GM21528 (cell line): ENCODE measurements at regions not wholly inside any gene's neighbourhood (a gene's known extent, or its start where the extent isn't known, plus 50 kb on each side); places are given as distances from the start of the nearest gene placed in this dataset.
A peak's percentile ranks its signal among the peaks of the same experiment; 100 is the strongest.

Source experiments
- ATAC-seq: cut with Tn5 transposase; IDR thresholded peaks from one replicate; pipeline ENCODE4 v1.9.1; 2021; ENCODE audit warnings: mild to moderate bottlenecking, moderate library complexity; ENCODE audit not compliant: unreplicated experiment, low FRiP score

- ATAC-seq = peak; percentile 30
Measured at GRCh38 chr5:68405784-68406743, 190.5 kb downstream of the PIK3R1 start.

DNA sequence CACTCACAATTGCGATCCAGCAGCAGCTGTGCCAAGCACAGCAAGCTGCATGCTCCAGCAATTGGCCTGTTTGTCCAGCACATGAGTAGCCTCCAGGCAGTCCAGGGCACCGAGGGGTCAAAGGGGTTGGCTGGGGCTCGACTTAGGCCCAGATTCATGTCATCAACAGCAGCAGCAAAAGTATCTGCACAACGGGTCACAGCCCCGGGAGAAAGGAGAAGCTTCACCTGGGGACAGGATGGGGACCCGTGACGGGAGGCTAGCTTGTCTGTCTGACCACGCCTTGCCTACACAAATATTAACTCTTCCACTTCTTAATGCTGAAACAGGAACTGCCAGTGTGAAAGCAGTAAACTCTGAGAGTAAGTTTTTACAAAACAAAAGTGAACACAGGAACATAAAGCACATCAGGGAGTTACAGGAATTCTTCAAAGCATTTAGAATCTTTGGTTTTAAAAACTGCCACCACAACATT lies 191.2 kb downstream of the PIK3R1 start:
- peak; percentile 90 for ATAC-seq

- no peak for ATAC-seq
Measured at GRCh38 chr5:68407311-68408239, 192.0 kb downstream of the PIK3R1 start.

- ATAC-seq = no peak
Measured at GRCh38 chr5:68408345-68408871, 192.9 kb downstream of the PIK3R1 start.

GRCh38 chr5:68409259-68409658 lies 193.7 kb downstream of the PIK3R1 start:
- ATAC-seq = no peak

DNA sequence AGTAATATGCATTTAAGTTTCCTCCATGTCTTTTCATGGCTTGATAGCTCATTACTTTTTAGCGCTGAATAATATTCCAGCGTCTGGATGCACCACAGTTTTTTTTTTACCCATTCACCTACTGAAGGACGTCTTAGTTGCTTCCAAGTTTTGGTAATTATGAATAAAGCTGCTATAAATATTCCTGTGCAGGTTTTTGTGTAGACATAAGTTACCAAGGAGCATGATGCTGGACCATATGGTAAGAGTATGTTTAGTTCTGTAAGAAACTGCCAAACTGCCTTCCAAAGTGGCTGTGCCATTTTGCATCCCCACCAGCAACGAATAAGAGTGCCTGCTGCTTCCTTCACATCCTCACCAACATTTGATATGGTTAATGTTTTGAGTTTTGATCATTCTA lies 195.6 kb downstream of the PIK3R1 start:
- no peak for ATAC-seq

DNA sequence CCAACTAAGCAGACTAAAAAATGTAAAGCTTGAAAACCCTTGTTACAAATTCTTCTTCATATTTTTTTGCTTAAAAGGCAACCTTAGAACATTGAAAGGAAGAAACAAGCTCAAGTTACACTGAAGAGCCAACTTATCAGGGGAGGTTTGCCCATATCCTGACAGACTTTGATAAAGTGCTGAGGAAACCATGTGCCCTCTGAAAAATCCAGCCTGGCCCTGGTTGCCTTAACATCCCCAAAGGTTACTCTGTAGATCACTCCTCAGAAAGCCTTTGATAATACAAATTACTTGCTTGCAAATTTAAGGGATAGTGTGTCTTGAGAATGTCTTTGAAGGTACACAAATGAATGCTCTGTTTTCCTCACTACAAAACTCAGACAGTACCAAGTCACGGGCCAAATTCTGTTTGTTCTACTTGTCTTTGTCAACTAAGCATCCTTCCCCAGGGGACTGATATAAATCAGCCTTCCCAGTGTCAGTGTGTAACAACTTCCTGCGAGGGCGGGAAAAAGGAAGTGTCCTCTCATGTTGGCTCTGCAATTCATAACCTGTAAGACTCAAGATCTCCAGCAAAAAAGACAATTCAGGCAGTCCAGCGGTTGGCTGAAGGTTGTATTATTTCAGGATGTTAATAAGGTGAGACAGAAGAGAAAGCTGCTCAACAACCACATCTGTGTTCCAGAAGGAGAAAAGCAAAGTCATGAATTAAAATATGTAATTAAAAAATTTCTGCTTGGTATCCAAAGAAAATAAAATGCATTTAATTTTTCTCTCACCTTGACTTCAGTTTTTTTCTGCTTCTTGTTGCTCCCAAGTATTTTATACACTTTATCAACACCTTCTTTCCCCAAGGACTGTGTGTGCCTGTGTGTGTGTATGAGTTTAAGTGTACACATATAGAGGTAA lies 199.9 kb downstream of the PIK3R1 start:
- ATAC-seq = no peak

DNA sequence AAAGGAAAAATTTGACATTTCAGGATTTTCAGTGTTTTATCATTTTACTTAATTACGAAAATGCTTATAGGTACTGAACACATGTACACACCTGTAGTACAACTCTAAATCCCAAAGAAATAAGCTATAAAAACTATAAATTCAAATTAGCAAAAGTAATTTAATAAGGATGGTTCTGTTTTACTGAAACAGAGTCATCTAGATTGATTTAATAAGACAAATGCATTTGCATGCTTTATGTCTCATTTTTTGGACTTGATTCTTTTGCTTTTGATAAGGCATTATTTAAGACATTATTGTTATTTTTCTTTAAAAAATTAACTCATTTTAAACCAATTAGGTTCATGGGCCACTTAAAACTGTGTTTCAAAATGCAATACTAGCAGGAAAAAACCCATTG lies 201.2 kb downstream of the PIK3R1 start:
- no peak for ATAC-seq

DNA sequence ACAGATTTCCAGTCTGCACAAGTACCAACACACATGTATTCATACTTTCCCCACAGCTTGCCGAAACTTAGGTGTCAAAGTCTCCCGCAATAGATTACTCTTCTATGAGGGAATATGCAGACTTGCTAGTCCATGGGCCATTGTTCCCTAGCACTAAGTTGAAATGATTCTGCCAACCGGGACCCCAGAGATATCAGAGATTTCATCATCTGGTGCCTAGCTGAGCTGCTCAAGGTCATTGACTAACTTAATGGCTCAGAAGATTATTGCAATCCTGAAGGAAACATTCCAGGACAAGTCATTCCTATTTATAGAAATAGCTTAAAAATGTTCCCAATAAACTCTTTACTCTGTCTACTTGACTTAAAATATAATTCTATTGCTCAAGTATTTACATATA lies 202.6 kb downstream of the PIK3R1 start:
- ATAC-seq = no peak

DNA sequence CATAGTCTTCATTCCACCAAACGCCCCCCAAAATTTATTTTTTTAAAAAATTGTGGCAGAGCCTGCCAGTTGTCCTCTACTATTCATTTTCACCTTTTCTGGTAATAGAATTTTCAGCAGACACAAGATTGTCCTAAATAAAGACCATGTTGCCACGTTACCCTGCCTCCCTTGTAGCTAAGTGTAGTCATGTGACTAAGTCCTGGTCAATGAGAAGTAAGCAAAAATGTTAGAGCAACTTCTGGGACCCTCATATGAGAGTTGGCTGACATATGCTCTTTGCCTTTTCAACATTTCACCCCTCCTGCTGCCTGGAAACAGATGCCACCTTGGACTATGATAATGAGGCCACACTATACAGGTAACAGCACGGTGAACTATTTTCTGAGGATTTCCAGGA lies 203.1 kb downstream of the PIK3R1 start:
- ATAC-seq = no peak

DNA sequence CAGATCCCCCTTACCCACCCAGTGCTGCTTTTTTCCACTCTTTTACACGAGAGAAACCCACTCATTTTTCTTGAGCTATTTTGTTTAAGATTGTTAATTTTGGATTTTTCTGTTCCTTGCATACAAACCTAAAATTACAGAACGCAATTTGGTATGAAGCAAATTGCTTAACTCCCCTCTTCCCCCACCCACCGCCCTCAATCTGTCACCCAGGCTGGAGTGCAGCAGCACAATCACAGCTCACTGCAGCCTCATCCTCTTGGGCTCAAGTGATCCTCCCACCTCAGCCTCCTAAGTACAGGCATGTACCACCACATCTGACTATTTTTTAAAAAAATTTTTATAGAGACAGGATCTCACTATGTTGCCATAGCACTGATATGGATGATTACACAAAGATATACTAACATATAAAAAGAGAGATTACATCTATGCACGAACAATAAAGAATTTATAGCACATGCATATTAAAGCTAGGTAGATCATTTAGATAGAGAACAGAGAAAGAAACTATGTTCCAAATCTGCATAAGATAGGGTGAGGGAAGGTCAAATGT lies 203.6 kb downstream of the PIK3R1 start:
- no peak for ATAC-seq

DNA sequence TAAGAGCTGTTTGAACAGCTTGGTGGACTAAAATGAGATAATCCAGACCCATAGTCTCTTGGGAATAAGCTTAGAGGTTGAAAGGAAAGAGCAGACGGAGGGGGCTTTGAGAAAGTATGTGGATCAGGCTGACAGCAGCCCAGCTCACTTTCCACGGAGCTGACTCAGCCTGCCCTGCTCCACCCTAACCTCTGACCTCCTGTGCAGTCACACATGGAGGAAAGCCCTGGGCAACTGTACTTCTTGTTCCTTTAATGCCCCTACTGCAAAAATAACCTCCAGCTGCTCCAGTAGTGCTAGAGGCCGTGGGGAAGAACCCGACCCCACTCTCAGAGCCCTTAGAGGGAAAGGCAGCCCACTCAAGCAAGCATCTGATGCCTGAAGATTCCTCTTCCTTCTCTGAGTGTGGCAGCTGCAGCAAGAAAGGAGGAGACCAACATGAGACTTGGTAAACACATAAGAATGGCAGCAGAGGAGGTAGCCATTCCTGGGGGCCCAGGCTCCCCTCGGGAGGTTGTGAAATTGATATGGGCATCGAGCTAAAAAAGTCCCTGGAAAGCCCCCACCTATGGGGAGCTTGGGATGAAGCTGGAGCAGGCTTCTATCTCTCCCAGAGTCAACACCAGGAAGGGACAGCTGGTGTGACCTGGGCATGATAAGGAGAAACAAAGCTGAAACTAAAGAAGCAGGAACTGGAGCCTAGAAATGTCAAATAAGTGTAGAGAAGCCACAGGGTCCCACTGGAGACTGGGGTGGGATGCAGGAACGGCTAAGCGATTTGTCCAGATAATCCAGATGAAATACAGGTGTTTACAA lies 204.3 kb downstream of the PIK3R1 start:
- no peak for ATAC-seq

DNA sequence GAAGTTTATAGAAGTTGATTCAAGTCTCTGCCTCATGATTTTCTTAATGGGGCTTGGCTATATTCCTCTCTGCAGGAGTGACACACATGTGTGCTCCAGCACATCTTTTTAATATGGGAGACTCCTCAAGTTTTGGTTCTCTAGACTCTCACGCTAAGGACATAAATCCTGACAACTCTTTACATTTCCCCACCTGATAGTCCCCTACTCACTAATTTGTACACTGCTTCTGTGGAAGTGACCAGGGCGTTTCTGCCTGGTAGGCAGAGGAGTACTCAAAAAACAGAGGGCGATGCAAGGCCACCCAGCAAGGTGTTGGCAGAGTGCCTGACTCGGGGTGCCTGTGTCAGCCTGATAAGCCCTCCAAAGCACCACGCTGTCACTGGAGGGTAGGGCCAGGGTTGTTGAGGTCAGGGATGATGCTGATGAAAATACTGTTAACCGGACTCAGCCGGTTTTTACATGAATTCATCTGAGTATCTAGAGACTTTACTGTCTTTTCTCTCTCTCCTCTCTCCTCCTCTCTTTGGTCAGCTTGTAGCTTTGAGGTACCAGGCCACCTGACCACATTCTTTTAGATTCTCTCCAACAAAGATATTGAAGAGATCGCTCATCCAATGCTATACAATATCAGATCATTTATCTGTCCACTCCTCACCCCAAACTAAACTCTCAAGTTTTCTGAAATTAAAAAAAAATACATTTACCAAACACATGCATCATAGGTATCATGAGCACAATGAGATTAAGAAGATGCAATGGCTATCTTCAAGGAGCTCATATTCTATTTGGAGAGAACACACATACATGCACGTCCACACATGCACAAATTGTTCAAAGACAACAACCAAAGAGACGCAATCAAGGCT lies 205.2 kb downstream of the PIK3R1 start:
- ATAC-seq = no peak

- ATAC-seq = no peak
Measured at GRCh38 chr5:68421485-68422220, 206.1 kb downstream of the PIK3R1 start.

DNA sequence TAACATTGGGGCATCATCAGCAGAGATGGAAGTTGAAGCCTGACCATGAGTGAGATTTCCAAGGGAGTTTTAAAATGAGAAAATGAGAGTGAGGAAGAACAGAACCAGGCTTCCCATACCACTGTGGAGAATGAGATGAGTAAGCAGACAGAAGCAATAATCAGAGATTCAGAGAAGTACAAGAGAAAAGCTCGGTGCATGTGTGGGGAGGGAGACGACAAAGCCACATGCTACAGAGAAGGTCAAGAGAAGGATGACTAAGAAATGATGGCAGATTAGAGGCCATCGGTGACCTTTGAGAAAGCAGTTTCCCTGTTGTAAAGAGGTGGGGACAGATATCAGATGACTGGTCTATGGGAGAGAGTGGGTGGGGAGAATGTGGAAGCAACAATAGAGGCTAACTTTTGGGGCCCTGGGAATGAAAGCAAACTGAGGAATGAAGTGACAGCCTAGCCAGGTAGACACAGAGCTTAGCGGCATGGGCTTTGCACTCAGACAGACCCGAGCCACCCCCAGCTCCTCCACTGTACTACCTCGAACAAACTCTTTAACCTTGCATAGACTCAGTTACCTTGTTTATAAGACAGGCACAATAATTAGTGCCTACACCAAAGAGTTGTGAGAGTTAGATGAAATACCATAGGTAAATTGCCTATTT lies 207.7 kb downstream of the PIK3R1 start:
- no peak for ATAC-seq

DNA sequence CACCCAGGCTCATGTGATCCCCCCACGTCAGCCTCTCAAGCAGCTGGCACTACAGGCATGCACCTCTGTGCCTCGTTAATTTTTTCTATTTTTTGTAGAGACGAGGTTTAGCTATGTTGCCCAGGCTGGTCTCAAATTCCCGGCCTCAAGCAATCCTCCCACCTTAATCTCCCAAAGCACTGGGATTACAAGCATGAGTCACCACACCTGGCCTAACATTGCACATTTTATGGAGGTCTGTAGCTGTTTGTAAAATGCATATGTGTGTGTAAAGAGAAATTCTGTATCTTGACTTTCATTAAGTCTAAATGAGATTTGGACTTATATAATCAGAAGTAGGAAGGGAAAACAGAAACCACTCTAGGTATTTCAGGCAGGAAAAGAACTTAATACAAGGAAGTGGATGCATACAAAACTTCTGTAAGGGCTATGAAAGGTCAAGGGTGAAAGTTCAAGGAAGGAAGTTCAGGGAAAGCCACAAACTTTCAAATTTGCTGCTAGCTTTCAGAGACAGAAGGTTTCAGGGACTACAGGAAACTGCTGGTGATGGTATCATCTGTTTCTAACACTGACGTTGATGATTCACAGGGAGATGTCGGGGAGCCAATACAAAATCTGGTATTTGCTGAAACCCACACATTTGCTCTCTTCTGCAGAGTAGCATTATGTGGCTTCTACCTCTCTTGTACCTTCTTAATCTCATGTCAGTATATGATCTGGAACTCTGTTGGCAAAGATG lies 209.4 kb downstream of the PIK3R1 start:
- ATAC-seq = peak; percentile 78
